Naive B cell (primary cell): ENCODE measurements at regions not wholly inside any gene's neighbourhood (a gene's known extent, or its start where the extent isn't known, plus 50 kb on each side); places are given as distances from the start of the nearest gene placed in this dataset.
"Not testable (repeated sequence)": the region's sequence is repeated elsewhere in the genome, so short reads cannot be mapped to it uniquely, and the experiment has no call there.

Experiments used
- ATAC-seq, 2 donors: fragments of 150-1000 bp; cut with Tn5 transposase; 2 replicates each; pipeline ENCODE4 v1.10.0; 2021; ENCODE audit warnings: low read depth in 2 of 2, mild to moderate bottlenecking in 2 of 2, moderate library complexity in 2 of 2
- DNase-seq: peaks from one replicate; pipeline ENCODE4 v3.0.0; 2022
- H3K27ac Mint-ChIP-seq, 6 donors: one replicate each; pipeline ENCODE4 v1.8.0; 2020 to 2022; ENCODE audit warnings: mild to moderate bottlenecking in 6 of 6, mixed read lengths in 6 of 6, moderate library complexity in 5 of 6, inconsistent platforms in 2 of 6
- H3K27me3 Mint-ChIP-seq, 3 donors: one replicate each; pipeline ENCODE4 v1.8.0; 2021 to 2022; ENCODE audit warnings: mixed read lengths in 3 of 3, mild to moderate bottlenecking in 1 of 3
- H3K36me3 Mint-ChIP-seq, 2 donors: one replicate each; pipeline ENCODE4 v1.8.0; 2020 to 2022; ENCODE audit warnings: mixed read lengths in 2 of 2, inconsistent platforms in 1 of 2, mild to moderate bottlenecking in 1 of 2
- H3K4me1 Mint-ChIP-seq, 3 donors: one replicate each; pipeline ENCODE4 v1.8.0; 2020 to 2022; ENCODE audit warnings: mixed read lengths in 3 of 3, inconsistent platforms in 1 of 3, mild to moderate bottlenecking in 1 of 3, moderate library complexity in 1 of 3
- H3K4me3 Mint-ChIP-seq, 8 donors: one replicate each; pipeline ENCODE4 v1.8.0; 2020 to 2022; ENCODE audit warnings: mild to moderate bottlenecking in 8 of 8, mixed read lengths in 8 of 8, moderate library complexity in 8 of 8, inconsistent platforms in 2 of 8
- H3K9me3 Mint-ChIP-seq, 7 donors: one replicate each; pipeline ENCODE4 v1.8.0; 2020 to 2022; ENCODE audit warnings: mixed read lengths in 7 of 7, mild to moderate bottlenecking in 5 of 7, inconsistent platforms in 2 of 7, moderate library complexity in 1 of 7

DNA sequence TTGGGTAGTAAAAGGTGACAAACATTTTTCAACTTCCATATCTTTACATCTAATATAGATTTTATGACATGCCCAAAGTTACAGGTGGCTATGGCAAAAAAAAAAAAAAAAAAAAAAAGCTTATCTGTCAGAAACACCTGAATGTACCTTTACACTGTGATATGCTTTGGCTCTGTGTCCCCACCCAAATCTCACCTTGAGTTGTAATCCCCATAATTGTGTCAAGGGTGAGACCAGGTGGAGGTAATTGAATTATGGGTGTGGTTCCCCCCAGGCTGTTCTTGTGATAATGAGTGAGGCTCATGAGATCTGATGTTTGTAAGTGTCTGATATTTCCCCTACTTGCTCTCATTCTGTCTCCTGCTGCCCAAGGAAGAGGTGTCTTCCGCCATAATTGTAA is 139.6 kb upstream of the LRRC61 start:
- H3K27ac Mint-ChIP-seq, H3K27me3 Mint-ChIP-seq, H3K36me3 Mint-ChIP-seq, DNase-seq, H3K9me3 Mint-ChIP-seq, H3K4me3 Mint-ChIP-seq, ATAC-seq, H3K4me1 Mint-ChIP-seq: not testable (repeated sequence)

DNA sequence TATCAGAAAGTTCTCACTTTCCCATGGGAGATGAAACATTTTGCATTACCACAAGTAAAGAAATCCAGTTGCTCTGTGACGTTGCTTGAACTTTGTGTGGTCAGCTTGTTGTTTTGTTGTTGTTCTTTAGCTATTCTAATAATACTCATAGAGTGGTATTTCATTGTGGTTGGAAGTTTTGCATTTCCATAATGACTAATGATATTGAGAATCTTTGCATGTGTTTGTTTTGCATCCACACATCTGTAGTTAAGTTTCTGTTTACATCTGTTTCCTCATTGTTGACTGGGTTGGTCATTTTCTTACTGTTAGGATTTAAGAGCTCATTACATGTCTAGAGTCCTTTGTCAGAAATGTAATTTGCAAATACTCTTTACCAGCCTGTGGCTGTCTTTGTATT is 133.2 kb upstream of the LRRC61 start:
- not testable (repeated sequence) for H3K4me3 Mint-ChIP-seq, DNase-seq, H3K9me3 Mint-ChIP-seq, ATAC-seq, H3K27ac Mint-ChIP-seq, H3K4me1 Mint-ChIP-seq, H3K27me3 Mint-ChIP-seq, H3K36me3 Mint-ChIP-seq

DNA sequence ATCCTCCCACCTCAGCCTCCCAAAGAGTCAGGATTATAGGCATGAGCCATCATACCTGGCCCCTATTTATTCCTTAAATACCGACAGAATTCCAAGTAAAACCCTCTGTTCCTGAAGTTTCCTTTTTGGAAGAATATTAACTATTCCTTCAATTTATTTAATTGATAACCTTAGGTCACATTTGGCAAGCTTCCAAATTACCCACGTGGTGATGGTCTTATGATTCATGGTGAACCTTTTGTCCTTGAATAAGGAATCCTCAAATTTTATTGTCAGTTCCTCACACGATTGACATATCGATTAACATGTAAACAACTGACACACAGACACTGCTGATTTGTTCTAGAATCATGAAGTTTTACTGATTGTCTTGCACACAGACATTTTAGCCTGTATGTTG is 130.6 kb upstream of the LRRC61 start:
- not testable (repeated sequence) for ATAC-seq, H3K27me3 Mint-ChIP-seq, H3K27ac Mint-ChIP-seq

DNA sequence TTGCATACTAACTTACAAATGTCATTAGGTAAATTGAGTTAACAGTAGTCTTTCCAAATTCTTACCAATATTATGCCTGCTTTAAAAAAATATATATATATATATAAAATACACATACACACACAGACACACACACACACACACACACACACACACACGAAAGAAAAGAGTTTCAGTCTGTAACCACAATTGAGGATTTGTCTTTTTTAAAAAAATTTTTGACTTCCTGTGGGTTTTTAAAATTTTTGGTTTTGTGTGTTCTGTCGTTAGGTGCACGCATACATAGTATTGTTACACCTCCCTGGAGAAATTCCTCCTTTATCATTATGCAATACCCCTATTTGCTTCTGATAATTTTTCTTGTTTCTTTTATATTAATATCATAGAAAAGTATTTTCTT is 129.3 kb upstream of the LRRC61 start:
- H3K4me1 Mint-ChIP-seq, ATAC-seq, DNase-seq, H3K9me3 Mint-ChIP-seq, H3K27me3 Mint-ChIP-seq, H3K27ac Mint-ChIP-seq, H3K4me3 Mint-ChIP-seq: not testable (repeated sequence)
- peaks cover 0 to 10% of the 10 kb centered on the region in 2 donors for H3K36me3 Mint-ChIP-seq

More for the DNA sequence above, 130.6 kb upstream of the LRRC61 start:
- H3K9me3 Mint-ChIP-seq, H3K4me1 Mint-ChIP-seq, DNase-seq, H3K36me3 Mint-ChIP-seq: not testable (repeated sequence)
- H3K4me3 Mint-ChIP-seq, result peak overlapping the region in 1 of 8 donors; percentile 47
